A549 (cell line): ENCODE measurements at regions not wholly inside any gene's neighbourhood (a gene's known extent, or its start where the extent isn't known, plus 50 kb on each side); places are given as distances from the start of the nearest gene placed in this dataset.

Experiments used
- BCL3 ChIP-seq: fragments of >200 bp; sonication (Bioruptor Twin); formaldehyde crosslinking; IDR thresholded peaks from 3 replicates; pipeline ENCODE4 v1.6.1; 2016
- CBX2 ChIP-seq: fragments of 200-600 bp; sonication (generic); IDR thresholded peaks from 2 replicates; pipeline ENCODE4 v1.6.1; 2016; ENCODE audit warnings: low read depth, mild to moderate bottlenecking, borderline replicate concordance
- CTCF ChIP-seq: fragments of >200 bp; sonication (Bioruptor Twin); formaldehyde crosslinking; IDR thresholded peaks from 3 replicates; pipeline ENCODE4 v1.5.1; 2016
- HDAC2 ChIP-seq: fragments of 200-600 bp; sonication (generic); IDR thresholded peaks from 2 replicates; pipeline ENCODE4 v1.6.1; 2016
- HES2 ChIP-seq: fragments of >200 bp; sonication (Bioruptor Twin); formaldehyde crosslinking; IDR thresholded peaks from 2 replicates; pipeline ENCODE4 v1.6.1; 2016
- JUNB ChIP-seq: fragments of >200 bp; sonication (Bioruptor Twin); formaldehyde crosslinking; IDR thresholded peaks from 2 replicates; pipeline ENCODE4 v1.6.1; 2016
- KDM1A ChIP-seq: fragments of 200-600 bp; sonication (generic); IDR thresholded peaks from 2 replicates; pipeline ENCODE4 v1.6.1; 2016; ENCODE audit warnings: low read depth, mild to moderate bottlenecking
- MAX ChIP-seq: IDR thresholded peaks from 2 replicates; pipeline ENCODE4 v1.6.1; 2012
- POLR2A ChIP-seq: IDR thresholded peaks from 2 replicates; pipeline ENCODE4 v1.6.1; 2012; ENCODE audit warnings: mild to moderate bottlenecking, low read length
- POLR2AphosphoS2 ChIP-seq: conservative IDR thresholded peaks from 2 replicates; pipeline ENCODE4 v1.6.1; 2012; ENCODE audit warnings: low read length, improper control_type of control experiment, inconsistent platforms
- RAD21 ChIP-seq, 2 experiments: fragments of >200 bp in 1 of 2; sonication (Bioruptor Twin) in 1 of 2; formaldehyde crosslinking in 1 of 2; IDR thresholded peaks in 1 of 2; conservative IDR thresholded peaks in 1 of 2; 2 replicates in 1 of 2; 3 replicates in 1 of 2; pipeline ENCODE4 v1.6.1; 2012 to 2018; ENCODE audit warnings: inconsistent platforms in 1 of 2
- SMC3 ChIP-seq: fragments of >200 bp; sonication (Bioruptor Twin); formaldehyde crosslinking; IDR thresholded peaks from 3 replicates; pipeline ENCODE4 v1.6.1; 2018; ENCODE audit warnings: inconsistent platforms

- TF ChIP-seq POLR2A (no peak), BCL3 (no peak), RAD21 (conservative IDR thresholded peaks at IDR 0.05 in 1 of 2, IDR thresholded peaks at IDR 0.05 in 1 of 2) (no peak), CBX2 (no peak), CTCF (no peak), JUNB (no peak), MAX (no peak), SMC3 (no peak), KDM1A (no peak), HES2 (no peak), POLR2AphosphoS2 (no peak), HDAC2 (no peak)
Measured at GRCh38 chrX:39900777-39901170, 197.0 kb downstream of the BCOR start.
